ENCODE measurements at regions not wholly inside any gene's neighbourhood (a gene's known extent, or its start where the extent isn't known, plus 50 kb on each side); places are given as distances from the start of the nearest gene placed in this dataset.

GRCh38 chr13:34678154-34678553 is 263.9 kb upstream of the NBEA start:
- H3K9me3 Mint-ChIP-seq (ENCODE audit: low read depth), result no peaks in the 10 kb centered on the region
- H3K4me3 Mint-ChIP-seq (ENCODE audit: unreplicated experiment), result no peak overlapping the region
- peaks cover 2% of the 10 kb centered on the region for H3K4me1 Mint-ChIP-seq (ENCODE audit: low read depth)
- H3K27me3 Mint-ChIP-seq (ENCODE audit: low read depth), result no peaks in the 10 kb centered on the region
- DNase-seq (ENCODE audit: low spot score), result no peak
- TF ChIP-seq CTCF (IDR thresholded peaks at IDR 0.05), result no peak
- H3K36me3 Mint-ChIP-seq (ENCODE audit: low read depth), result no peaks in the 10 kb centered on the region
- peak overlapping the region; percentile 54 for H3K27ac Mint-ChIP-seq (ENCODE audit: unreplicated experiment)

- DNase-seq (ENCODE audit: low spot score), result no peak
- peaks cover 2% of the 10 kb centered on the region for H3K27me3 Mint-ChIP-seq (ENCODE audit: low read depth)
- H3K27ac Mint-ChIP-seq (ENCODE audit: unreplicated experiment), result no peak overlapping the region
- peaks cover 2% of the 10 kb centered on the region for H3K4me1 Mint-ChIP-seq (ENCODE audit: low read depth)
- no peak overlapping the region for H3K4me3 Mint-ChIP-seq (ENCODE audit: unreplicated experiment)
- H3K36me3 Mint-ChIP-seq (ENCODE audit: low read depth), result no peaks in the 10 kb centered on the region
- TF ChIP-seq CTCF (IDR thresholded peaks at IDR 0.05), result no peak
- no peaks in the 10 kb centered on the region for H3K9me3 Mint-ChIP-seq (ENCODE audit: low read depth)
Measured at GRCh38 chr13:34681405-34681955, 260.6 kb upstream of the NBEA start.

- Mint-ChIP-seq H3K4me1 (ENCODE audit: low read depth) (peaks cover 9% of the 10 kb centered on the region), H3K27me3 (ENCODE audit: low read depth) (no peaks in the 10 kb centered on the region), H3K36me3 (ENCODE audit: low read depth) (no peaks in the 10 kb centered on the region), H3K27ac (ENCODE audit: unreplicated experiment) (no peak overlapping the region), H3K9me3 (ENCODE audit: low read depth) (no peaks in the 10 kb centered on the region), H3K4me3 (ENCODE audit: unreplicated experiment) (no peak overlapping the region)
- TF ChIP-seq CTCF (IDR thresholded peaks at IDR 0.05), result no peak
- DNase-seq (ENCODE audit: low spot score), result no peak
Measured at GRCh38 chr13:34695063-34695462, 247.0 kb upstream of the NBEA start.

GRCh38 chr13:34696296-34696695 is 245.8 kb upstream of the NBEA start:
- no peaks in the 10 kb centered on the region for H3K36me3 Mint-ChIP-seq (ENCODE audit: low read depth)
- peaks cover 9% of the 10 kb centered on the region for H3K4me1 Mint-ChIP-seq (ENCODE audit: low read depth)
- H3K27me3 Mint-ChIP-seq (ENCODE audit: low read depth), result no peaks in the 10 kb centered on the region
- H3K27ac Mint-ChIP-seq (ENCODE audit: unreplicated experiment), result no peak overlapping the region
- no peak for TF ChIP-seq CTCF (IDR thresholded peaks at IDR 0.05)
- no peak for DNase-seq (ENCODE audit: low spot score)
- no peak overlapping the region for H3K4me3 Mint-ChIP-seq (ENCODE audit: unreplicated experiment)
- no peaks in the 10 kb centered on the region for H3K9me3 Mint-ChIP-seq (ENCODE audit: low read depth)

GRCh38 chr13:34696741-34697140 is 245.3 kb upstream of the NBEA start:
- TF ChIP-seq CTCF (IDR thresholded peaks at IDR 0.05), result no peak
- H3K27me3 Mint-ChIP-seq (ENCODE audit: low read depth), result no peaks in the 10 kb centered on the region
- H3K9me3 Mint-ChIP-seq (ENCODE audit: low read depth), result no peaks in the 10 kb centered on the region
- no peak for DNase-seq (ENCODE audit: low spot score)
- H3K27ac Mint-ChIP-seq (ENCODE audit: unreplicated experiment), result no peak overlapping the region
- H3K36me3 Mint-ChIP-seq (ENCODE audit: low read depth), result no peaks in the 10 kb centered on the region
- H3K4me1 Mint-ChIP-seq (ENCODE audit: low read depth), result peaks cover 9% of the 10 kb centered on the region
- no peak overlapping the region for H3K4me3 Mint-ChIP-seq (ENCODE audit: unreplicated experiment)
